Keratinocyte (primary cell): ENCODE measurements at regions not wholly inside any gene's neighbourhood (a gene's known extent, or its start where the extent isn't known, plus 50 kb on each side); places are given as distances from the start of the nearest gene placed in this dataset.

Experiments used
- DNase-seq: peaks from one replicate; pipeline ENCODE4 v3.0.0-alpha.2; 2011; ENCODE audit warnings: low read depth, missing footprints, low spot score
- FAIRE-seq: peaks from 2 replicates; lab custom pipeline; 2011; peaks lifted over from hg19 to GRCh38; lab: Jason Lieb, UNC
- H2AFZ ChIP-seq: 2 replicates; pipeline ENCODE4 v1.6.0; 2012; ENCODE audit warnings: low read length, control low read depth, inconsistent platforms; ENCODE audit not compliant: control insufficient read depth
- H3K27ac ChIP-seq: 2 replicates; pipeline ENCODE4 v1.5.1; 2011; ENCODE audit warnings: low read length; ENCODE audit not compliant: control insufficient read depth, insufficient read depth
- H3K27me3 ChIP-seq: 3 replicates; pipeline ENCODE4 v1.6.0; 2011; ENCODE audit warnings: low read length; ENCODE audit not compliant: control insufficient read depth, insufficient read depth; ENCODE audit errors: extremely low read depth
- H3K36me3 ChIP-seq, 2 experiments: 2 replicates in 1 of 2; 3 replicates in 1 of 2; pipeline ENCODE4 v1.5.1; 2011; ENCODE audit warnings: low read length in 2 of 2, mild to moderate bottlenecking in 1 of 2; ENCODE audit not compliant: control insufficient read depth in 2 of 2, insufficient read depth in 2 of 2; ENCODE audit errors: extremely low read depth in 1 of 2
- H3K4me1 ChIP-seq: 3 replicates; pipeline ENCODE4 v1.5.1; 2011; ENCODE audit warnings: low read length; ENCODE audit not compliant: control insufficient read depth, insufficient read depth; ENCODE audit errors: extremely low read depth
- H3K4me2 ChIP-seq: 3 replicates; pipeline ENCODE4 v1.6.0; 2011; ENCODE audit warnings: low read depth, low read length; ENCODE audit not compliant: control insufficient read depth, insufficient read depth; ENCODE audit errors: extremely low read depth
- H3K4me3 ChIP-seq, 3 experiments: fragments of 200-600 bp in 1 of 3; sonication (generic) in 1 of 3; 2 replicates in 2 of 3; 3 replicates in 1 of 3; pipeline ENCODE4 v1.5.1; 2011 to 2016; ENCODE audit warnings: low read length in 3 of 3, mild to moderate bottlenecking in 3 of 3, control low read depth in 2 of 3, inconsistent platforms in 1 of 3, low read depth in 1 of 3, mixed read lengths in 1 of 3, mixed run types in 1 of 3, moderate library complexity in 1 of 3; ENCODE audit not compliant: control insufficient read depth in 2 of 3, insufficient read depth in 2 of 3; ENCODE audit errors: extremely low read depth in 1 of 3
- H3K79me2 ChIP-seq: 2 replicates; pipeline ENCODE4 v1.6.0; 2012; ENCODE audit warnings: low read length; ENCODE audit not compliant: control insufficient read depth, insufficient read depth
- H3K9ac ChIP-seq: 3 replicates; pipeline ENCODE4 v1.6.0; 2011; ENCODE audit warnings: low read length; ENCODE audit not compliant: control insufficient read depth, insufficient read depth; ENCODE audit errors: extremely low read depth
- H3K9me1 ChIP-seq: 3 replicates; pipeline ENCODE4 v1.6.0; 2011; ENCODE audit warnings: low read length; ENCODE audit not compliant: control insufficient read depth, insufficient read depth; ENCODE audit errors: extremely low read depth
- H3K9me3 ChIP-seq: 2 replicates; pipeline ENCODE4 v1.5.1; 2012; ENCODE audit warnings: low read depth, low read length; ENCODE audit not compliant: control insufficient read depth
- H4K20me1 ChIP-seq: 3 replicates; pipeline ENCODE4 v1.6.0; 2011; ENCODE audit warnings: low read length; ENCODE audit not compliant: control insufficient read depth, insufficient read depth; ENCODE audit errors: extremely low read depth
- EZH2 ChIP-seq: IDR thresholded peaks from one replicate; pipeline ENCODE4 v1.6.1; 2012; ENCODE audit warnings: inconsistent platforms, mild to moderate bottlenecking, low read length, moderate library complexity
- dilution Hi-C: fragments of 300-500 bp; cut with MboI; formaldehyde crosslinking; loops from one replicate; pipeline ENCODE4 v1.7.0; 2020; ENCODE audit warnings: low sequenced_read_pairs; ENCODE audit not compliant: extremely low pct_ligation_motif_present
- TF ChIP-seq, protein P1 (sequence below), 3 experiments: IDR thresholded peaks in 1 of 3; conservative IDR thresholded peaks in 1 of 3; optimal IDR thresholded peaks in 1 of 3; 2 replicates in 2 of 3; 3 replicates in 1 of 3; pipeline versions ENCODE3 to v1.5.1; 2011; ENCODE audit warnings: low read length in 3 of 3, mild to moderate bottlenecking in 3 of 3, moderate library complexity in 2 of 3, control low read depth in 1 of 3, inconsistent platforms in 1 of 3; ENCODE audit not compliant: insufficient read depth in 2 of 3; ENCODE audit errors: extremely low read depth in 1 of 3

DNA sequence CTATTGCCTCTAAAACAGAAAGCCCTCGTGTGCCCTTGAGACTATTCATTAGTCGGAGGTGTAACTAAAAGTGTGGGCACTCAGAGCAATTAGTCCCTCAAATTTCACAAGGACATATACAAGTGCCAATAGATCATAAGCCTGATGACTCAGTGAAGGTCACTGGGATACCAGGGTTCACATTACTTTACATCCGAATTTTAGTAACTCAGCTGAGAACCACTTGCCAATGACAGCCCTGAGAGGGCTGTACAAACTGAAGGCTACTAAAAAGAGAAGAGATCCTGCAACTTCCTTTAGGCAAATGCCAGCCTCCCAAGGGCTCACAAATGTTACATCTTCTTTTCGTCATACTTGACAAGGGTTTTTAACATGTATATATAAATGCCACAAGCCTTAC, 369.6 kb downstream of the TENT5A start:
- Histone ChIP-seq H2AFZ (no peak overlapping the region), H3K79me2 (no peaks in the 10 kb centered on the region), H3K4me1 (no peaks in the 10 kb centered on the region), H3K4me2 (no peak overlapping the region), H3K36me3 (no peaks in the 10 kb centered on the region), H3K9me1 (no peaks in the 10 kb centered on the region), H3K27me3 (no peaks in the 10 kb centered on the region), H4K20me1 (no peaks in the 10 kb centered on the region), H3K27ac (no peak overlapping the region), H3K9me3 (no peaks in the 10 kb centered on the region), H3K4me3 (no peak overlapping the region), H3K9ac (no peak overlapping the region)
- FAIRE-seq, result no peak
- TF ChIP-seq, protein P1, sequence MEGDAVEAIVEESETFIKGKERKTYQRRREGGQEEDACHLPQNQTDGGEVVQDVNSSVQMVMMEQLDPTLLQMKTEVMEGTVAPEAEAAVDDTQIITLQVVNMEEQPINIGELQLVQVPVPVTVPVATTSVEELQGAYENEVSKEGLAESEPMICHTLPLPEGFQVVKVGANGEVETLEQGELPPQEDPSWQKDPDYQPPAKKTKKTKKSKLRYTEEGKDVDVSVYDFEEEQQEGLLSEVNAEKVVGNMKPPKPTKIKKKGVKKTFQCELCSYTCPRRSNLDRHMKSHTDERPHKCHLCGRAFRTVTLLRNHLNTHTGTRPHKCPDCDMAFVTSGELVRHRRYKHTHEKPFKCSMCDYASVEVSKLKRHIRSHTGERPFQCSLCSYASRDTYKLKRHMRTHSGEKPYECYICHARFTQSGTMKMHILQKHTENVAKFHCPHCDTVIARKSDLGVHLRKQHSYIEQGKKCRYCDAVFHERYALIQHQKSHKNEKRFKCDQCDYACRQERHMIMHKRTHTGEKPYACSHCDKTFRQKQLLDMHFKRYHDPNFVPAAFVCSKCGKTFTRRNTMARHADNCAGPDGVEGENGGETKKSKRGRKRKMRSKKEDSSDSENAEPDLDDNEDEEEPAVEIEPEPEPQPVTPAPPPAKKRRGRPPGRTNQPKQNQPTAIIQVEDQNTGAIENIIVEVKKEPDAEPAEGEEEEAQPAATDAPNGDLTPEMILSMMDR (optimal IDR thresholded peaks at IDR 0.05 in 1 of 3, IDR thresholded peaks at IDR 0.05 in 1 of 3, conservative IDR thresholded peaks at IDR 0.05 in 1 of 3; ENCODE audit: extremely low read depth in 1 of 3, insufficient read depth in 2 of 3, low read length in 3 of 3), result no peak
- TF ChIP-seq EZH2, result no peak
- no peak for DNase-seq
- dilution Hi-C loops, result no loop called here

DNA sequence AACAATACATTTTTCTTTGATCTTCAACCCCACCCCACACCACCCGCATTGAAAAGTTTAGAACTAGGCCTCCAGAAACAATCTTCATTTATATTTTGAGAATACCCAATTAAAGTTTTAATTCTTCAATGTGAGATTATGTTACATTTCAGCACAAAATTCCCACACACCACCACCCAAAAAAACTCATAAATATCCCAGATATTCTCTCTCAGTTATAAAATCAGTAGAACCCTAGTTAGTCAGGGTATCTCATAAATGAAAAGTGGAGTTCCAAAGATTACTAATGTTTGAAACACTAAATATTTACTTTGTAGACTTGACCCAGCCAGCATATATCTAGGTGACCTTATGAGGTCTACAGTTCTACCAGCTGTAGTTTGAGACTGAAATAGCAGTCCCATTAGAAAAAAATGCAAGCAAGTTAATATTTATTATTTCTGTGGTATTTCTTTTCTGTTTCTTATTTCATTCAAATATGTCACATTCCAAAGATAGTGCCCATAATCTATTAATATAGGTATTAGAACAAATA, 371.0 kb downstream of the TENT5A start:
- DNase-seq, result no peak
- H3K9ac ChIP-seq, result no peak overlapping the region
- no peaks in the 10 kb centered on the region for H3K9me1 ChIP-seq
- no peak overlapping the region for H3K4me3 ChIP-seq
- no peaks in the 10 kb centered on the region for H3K27me3 ChIP-seq
- no peak overlapping the region for H2AFZ ChIP-seq
- H3K4me1 ChIP-seq, result no peaks in the 10 kb centered on the region
- dilution Hi-C loops, result no loop called here
- no peaks in the 10 kb centered on the region for H3K9me3 ChIP-seq
- no peaks in the 10 kb centered on the region for H4K20me1 ChIP-seq
- H3K27ac ChIP-seq, result no peak overlapping the region
- FAIRE-seq, result no peak
- TF ChIP-seq, protein P1 (optimal IDR thresholded peaks at IDR 0.05 in 1 of 3, IDR thresholded peaks at IDR 0.05 in 1 of 3, conservative IDR thresholded peaks at IDR 0.05 in 1 of 3; ENCODE audit: extremely low read depth in 1 of 3, insufficient read depth in 2 of 3, low read length in 3 of 3), result no peak
- no peak for TF ChIP-seq EZH2
- H3K4me2 ChIP-seq, result no peak overlapping the region
- no peaks in the 10 kb centered on the region for H3K79me2 ChIP-seq
- H3K36me3 ChIP-seq, result no peaks in the 10 kb centered on the region
